KMS-11 (cell line): ENCODE measurements at regions not wholly inside any gene's neighbourhood (a gene's known extent, or its start where the extent isn't known, plus 50 kb on each side); places are given as distances from the start of the nearest gene placed in this dataset.

Experiments used
- H2AFZ ChIP-seq: fragments of 200-600 bp; sonication (generic); 2 replicates; pipeline ENCODE4 v1.6.1; 2016; ENCODE audit warnings: antibody characterized with exemption, mixed run types, low read depth
- H3K27ac ChIP-seq: fragments of 200-600 bp; sonication (generic); 2 replicates; pipeline ENCODE4 v1.6.1; 2016; ENCODE audit warnings: mild to moderate bottlenecking, mixed run types
- H3K27me3 ChIP-seq: fragments of 200-600 bp; sonication (generic); 2 replicates; pipeline ENCODE4 v1.6.1; 2017; ENCODE audit warnings: mild to moderate bottlenecking, low read depth, mixed run types, moderate library complexity; ENCODE audit not compliant: insufficient read depth
- H3K36me3 ChIP-seq: fragments of 200-600 bp; sonication (generic); 2 replicates; pipeline ENCODE4 v1.6.1; 2017; ENCODE audit warnings: mild to moderate bottlenecking, mixed run types; ENCODE audit not compliant: insufficient read depth
- H3K4me1 ChIP-seq: fragments of 200-600 bp; sonication (generic); 2 replicates; pipeline ENCODE4 v1.6.1; 2016; ENCODE audit warnings: mild to moderate bottlenecking, low read depth, mixed run types; ENCODE audit not compliant: poor library complexity, severe bottlenecking
- H3K4me2 ChIP-seq: fragments of 200-600 bp; sonication (generic); 2 replicates; pipeline ENCODE4 v1.7.0; 2016; ENCODE audit warnings: mild to moderate bottlenecking, mixed run types
- H3K4me3 ChIP-seq: fragments of 200-600 bp; sonication (generic); IDR thresholded peaks from 2 replicates; pipeline ENCODE4 v1.6.1; 2017; ENCODE audit warnings: low read depth, low read length, mixed read lengths; ENCODE audit not compliant: insufficient read depth
- H3K79me2 ChIP-seq: fragments of 200-600 bp; sonication (generic); 2 replicates; pipeline ENCODE4 v1.6.1; 2016; ENCODE audit warnings: low read depth, mixed run types; ENCODE audit not compliant: insufficient read depth
- H3K9ac ChIP-seq: fragments of 200-600 bp; sonication (generic); 2 replicates; pipeline ENCODE4 v1.6.1; 2016; ENCODE audit warnings: mild to moderate bottlenecking, mixed run types
- H4K20me1 ChIP-seq: fragments of 200-600 bp; sonication (generic); 2 replicates; pipeline ENCODE4 v1.6.1; 2016; ENCODE audit warnings: mild to moderate bottlenecking, mixed run types; ENCODE audit not compliant: insufficient read depth
- CTCF ChIP-seq: fragments of 200-600 bp; sonication (generic); conservative IDR thresholded peaks from 2 replicates; pipeline ENCODE4 v1.6.1; 2017; ENCODE audit warnings: low read depth, mild to moderate bottlenecking, antibody characterized with exemption, low read length, moderate library complexity, mixed read lengths

GRCh38 chr5:56386046-56386445 lies 152.9 kb upstream of the ANKRD55 start:
- H4K20me1 ChIP-seq, result no peaks in the 10 kb centered on the region
- no peaks in the 10 kb centered on the region for H3K27me3 ChIP-seq
- H3K4me3 ChIP-seq, result no peak overlapping the region
- H3K4me1 ChIP-seq, result no peaks in the 10 kb centered on the region
- no peak overlapping the region for H3K27ac ChIP-seq
- H2AFZ ChIP-seq, result no peak overlapping the region
- no peak for TF ChIP-seq CTCF
- no peak overlapping the region for H3K9ac ChIP-seq
- H3K79me2 ChIP-seq, result no peaks in the 10 kb centered on the region
- no peak overlapping the region for H3K4me2 ChIP-seq
- no peaks in the 10 kb centered on the region for H3K36me3 ChIP-seq

GRCh38 chr5:56384186-56384585 lies 151.1 kb upstream of the ANKRD55 start:
- H3K4me3 ChIP-seq, result no peak overlapping the region
- no peak overlapping the region for H3K27ac ChIP-seq
- no peaks in the 10 kb centered on the region for H4K20me1 ChIP-seq
- H3K27me3 ChIP-seq, result no peaks in the 10 kb centered on the region
- H2AFZ ChIP-seq, result no peak overlapping the region
- H3K4me1 ChIP-seq, result no peaks in the 10 kb centered on the region
- H3K4me2 ChIP-seq, result no peak overlapping the region
- no peak overlapping the region for H3K9ac ChIP-seq
- H3K36me3 ChIP-seq, result no peaks in the 10 kb centered on the region
- no peak for TF ChIP-seq CTCF
- no peaks in the 10 kb centered on the region for H3K79me2 ChIP-seq

GRCh38 chr5:56383761-56384160 lies 150.6 kb upstream of the ANKRD55 start:
- no peak overlapping the region for H3K4me2 ChIP-seq
- no peaks in the 10 kb centered on the region for H3K79me2 ChIP-seq
- TF ChIP-seq CTCF, result no peak
- H2AFZ ChIP-seq, result no peak overlapping the region
- no peak overlapping the region for H3K27ac ChIP-seq
- H4K20me1 ChIP-seq, result no peaks in the 10 kb centered on the region
- no peaks in the 10 kb centered on the region for H3K27me3 ChIP-seq
- H3K4me1 ChIP-seq, result no peaks in the 10 kb centered on the region
- H3K9ac ChIP-seq, result no peak overlapping the region
- no peaks in the 10 kb centered on the region for H3K36me3 ChIP-seq
- no peak overlapping the region for H3K4me3 ChIP-seq

- H4K20me1 ChIP-seq, result no peaks in the 10 kb centered on the region
- no peak for TF ChIP-seq CTCF
- no peaks in the 10 kb centered on the region for H3K27me3 ChIP-seq
- no peaks in the 10 kb centered on the region for H3K36me3 ChIP-seq
- no peaks in the 10 kb centered on the region for H3K4me1 ChIP-seq
- H2AFZ ChIP-seq, result no peak overlapping the region
- H3K27ac ChIP-seq, result no peak overlapping the region
- H3K9ac ChIP-seq, result no peak overlapping the region
- no peaks in the 10 kb centered on the region for H3K79me2 ChIP-seq
- H3K4me2 ChIP-seq, result no peak overlapping the region
- H3K4me3 ChIP-seq, result no peak overlapping the region
These were observed 149.8 kb upstream of the ANKRD55 start for GRCh38 chr5:56382896-56383295.

GRCh38 chr5:56377573-56377972 lies 144.4 kb upstream of the ANKRD55 start:
- H4K20me1 ChIP-seq, result no peaks in the 10 kb centered on the region
- no peaks in the 10 kb centered on the region for H3K27me3 ChIP-seq
- no peak overlapping the region for H3K27ac ChIP-seq
- no peak overlapping the region for H3K4me3 ChIP-seq
- H3K9ac ChIP-seq, result no peak overlapping the region
- no peaks in the 10 kb centered on the region for H3K36me3 ChIP-seq
- H3K79me2 ChIP-seq, result no peaks in the 10 kb centered on the region
- TF ChIP-seq CTCF, result no peak
- H3K4me1 ChIP-seq, result no peaks in the 10 kb centered on the region
- H3K4me2 ChIP-seq, result no peak overlapping the region
- H2AFZ ChIP-seq, result no peak overlapping the region
